GM10266 (cell line): ENCODE measurements at regions not wholly inside any gene's neighbourhood (a gene's known extent, or its start where the extent isn't known, plus 50 kb on each side); places are given as distances from the start of the nearest gene placed in this dataset.

Experiments
- DNase-seq: peaks from one replicate; pipeline ENCODE4 v3.0.0; 2012; ENCODE audit errors: extremely low spot score
- TF ChIP-seq, protein P1 (sequence below): IDR thresholded peaks from 2 replicates; pipeline ENCODE4 v1.5.1; 2012; ENCODE audit warnings: mild to moderate bottlenecking, low read depth; ENCODE audit not compliant: control insufficient read depth, insufficient read depth; ENCODE audit errors: missing control alignments

DNA sequence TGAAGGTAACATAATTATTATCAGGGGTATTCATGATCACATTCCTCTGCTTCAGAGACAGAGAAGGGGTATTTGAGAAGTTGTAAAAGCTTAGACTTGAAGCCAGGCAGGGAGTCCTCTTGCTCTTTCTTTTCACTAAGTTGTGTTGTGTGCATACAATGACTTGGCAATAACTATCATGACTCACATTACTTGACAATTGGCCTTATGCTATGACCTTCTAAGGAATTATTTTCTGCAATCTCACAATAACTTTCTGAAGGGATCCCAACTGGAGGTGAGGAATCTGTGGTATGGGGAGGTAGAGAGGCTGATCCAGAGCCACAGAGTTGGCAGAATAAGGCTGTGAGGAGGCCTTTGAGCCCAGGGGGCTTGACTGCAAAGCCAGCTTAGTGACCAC lies 622.3 kb downstream of the MTRR start:
- TF ChIP-seq, protein P1, sequence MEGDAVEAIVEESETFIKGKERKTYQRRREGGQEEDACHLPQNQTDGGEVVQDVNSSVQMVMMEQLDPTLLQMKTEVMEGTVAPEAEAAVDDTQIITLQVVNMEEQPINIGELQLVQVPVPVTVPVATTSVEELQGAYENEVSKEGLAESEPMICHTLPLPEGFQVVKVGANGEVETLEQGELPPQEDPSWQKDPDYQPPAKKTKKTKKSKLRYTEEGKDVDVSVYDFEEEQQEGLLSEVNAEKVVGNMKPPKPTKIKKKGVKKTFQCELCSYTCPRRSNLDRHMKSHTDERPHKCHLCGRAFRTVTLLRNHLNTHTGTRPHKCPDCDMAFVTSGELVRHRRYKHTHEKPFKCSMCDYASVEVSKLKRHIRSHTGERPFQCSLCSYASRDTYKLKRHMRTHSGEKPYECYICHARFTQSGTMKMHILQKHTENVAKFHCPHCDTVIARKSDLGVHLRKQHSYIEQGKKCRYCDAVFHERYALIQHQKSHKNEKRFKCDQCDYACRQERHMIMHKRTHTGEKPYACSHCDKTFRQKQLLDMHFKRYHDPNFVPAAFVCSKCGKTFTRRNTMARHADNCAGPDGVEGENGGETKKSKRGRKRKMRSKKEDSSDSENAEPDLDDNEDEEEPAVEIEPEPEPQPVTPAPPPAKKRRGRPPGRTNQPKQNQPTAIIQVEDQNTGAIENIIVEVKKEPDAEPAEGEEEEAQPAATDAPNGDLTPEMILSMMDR: no peak
- no peak for DNase-seq

DNA sequence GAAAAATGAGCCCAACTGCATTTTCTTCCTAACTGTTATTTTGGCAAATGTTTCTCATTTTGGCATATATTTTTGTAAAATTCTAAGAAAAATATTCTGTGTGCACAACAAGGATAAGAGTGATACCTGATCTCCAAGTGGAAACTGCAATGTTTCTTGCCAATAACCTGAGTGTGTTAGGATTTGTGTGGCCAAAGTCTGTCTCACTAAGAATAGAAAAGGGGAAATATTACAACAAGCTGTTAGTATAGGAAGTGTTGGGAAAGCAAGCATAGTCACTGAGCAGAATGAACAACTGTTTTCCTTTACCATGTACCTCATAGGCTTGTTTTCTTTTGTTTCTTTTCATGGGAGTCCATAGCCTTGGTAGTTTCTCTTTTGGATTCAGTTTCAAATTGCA lies 624.2 kb downstream of the MTRR start:
- no peak for DNase-seq
- TF ChIP-seq, protein P1: no peak

DNA sequence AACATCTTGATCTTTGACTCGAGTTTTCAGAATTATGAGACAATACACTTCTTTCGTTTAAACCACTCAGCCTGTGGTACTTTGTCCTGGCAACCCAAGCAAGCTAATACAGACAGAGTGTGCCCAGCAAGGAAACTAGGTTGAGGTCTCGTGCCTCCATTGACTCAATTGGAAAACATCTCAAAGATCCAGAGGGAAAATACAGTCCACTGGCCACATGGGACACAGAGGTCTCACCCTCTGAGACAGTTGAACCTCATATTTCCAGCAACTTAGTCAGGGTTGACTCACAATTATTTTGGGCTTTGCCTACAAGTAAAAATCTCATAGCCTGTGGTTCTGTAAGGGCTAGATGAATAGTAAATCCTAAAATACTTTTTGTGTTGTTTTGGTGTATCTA lies 631.5 kb downstream of the MTRR start:
- TF ChIP-seq, protein P1: no peak
- no peak for DNase-seq

DNA sequence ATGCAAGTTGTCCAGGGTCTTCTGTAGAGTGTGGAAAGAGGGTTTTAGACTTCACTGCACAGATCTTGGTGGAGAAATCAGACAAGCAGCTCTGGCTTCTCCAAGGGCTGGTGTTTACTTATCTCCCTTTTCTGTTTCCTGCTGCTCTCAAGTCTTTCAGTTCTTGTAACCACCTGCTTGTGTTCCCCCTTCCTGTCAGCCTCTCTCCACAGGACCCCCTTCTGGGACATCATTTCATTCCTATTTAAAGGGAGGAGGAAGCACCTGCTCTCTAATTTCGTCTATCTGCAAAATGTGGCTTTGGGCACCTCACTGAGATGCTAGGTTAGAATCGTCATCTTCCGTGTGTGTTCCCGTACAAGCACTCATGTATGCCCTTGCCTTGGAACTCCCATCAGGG lies 636.2 kb downstream of the MTRR start:
- no peak for DNase-seq

DNA sequence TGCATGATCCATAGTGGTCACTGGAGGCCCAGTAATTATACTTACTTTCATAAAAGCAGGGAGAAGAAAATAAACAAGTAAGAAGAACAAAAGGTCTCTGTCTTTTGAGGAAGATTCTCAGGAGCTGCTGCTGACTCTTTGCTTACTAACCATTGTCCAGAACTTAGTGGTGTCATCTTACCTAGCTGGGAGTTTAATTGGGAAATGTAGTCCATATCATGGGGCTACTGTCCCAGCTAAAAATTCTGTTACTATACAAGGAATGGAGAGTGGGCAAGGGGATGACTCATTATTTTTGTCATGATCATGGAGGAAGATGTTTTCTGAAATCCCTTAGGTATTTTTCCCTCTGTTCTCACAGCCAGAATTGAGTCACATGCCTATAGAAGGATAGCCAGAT lies 639.3 kb downstream of the MTRR start:
- TF ChIP-seq, protein P1: no peak
- no peak for DNase-seq

More for the DNA sequence above, 636.2 kb downstream of the MTRR start:
- TF ChIP-seq, protein P1: no peak

DNA sequence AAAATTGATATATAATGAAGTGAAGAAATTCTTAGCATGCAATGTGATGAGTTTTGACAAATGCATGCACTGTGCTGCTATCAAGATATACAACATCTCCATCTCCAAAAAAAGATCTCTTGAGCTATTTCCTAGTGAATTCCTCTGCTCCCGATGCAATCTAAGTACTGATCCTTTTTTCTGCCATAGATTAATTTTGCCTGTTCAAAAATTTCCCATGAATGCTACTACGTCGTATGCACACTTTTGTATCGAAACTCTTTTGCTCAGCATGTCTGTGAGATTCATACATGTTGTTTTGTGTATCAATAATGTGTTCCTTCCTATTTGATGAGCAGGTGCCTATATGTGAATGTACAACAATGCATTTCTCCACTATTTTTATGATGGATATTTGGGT lies 647.4 kb downstream of the MTRR start:
- TF ChIP-seq, protein P1: no peak
- DNase-seq: no peak

DNA sequence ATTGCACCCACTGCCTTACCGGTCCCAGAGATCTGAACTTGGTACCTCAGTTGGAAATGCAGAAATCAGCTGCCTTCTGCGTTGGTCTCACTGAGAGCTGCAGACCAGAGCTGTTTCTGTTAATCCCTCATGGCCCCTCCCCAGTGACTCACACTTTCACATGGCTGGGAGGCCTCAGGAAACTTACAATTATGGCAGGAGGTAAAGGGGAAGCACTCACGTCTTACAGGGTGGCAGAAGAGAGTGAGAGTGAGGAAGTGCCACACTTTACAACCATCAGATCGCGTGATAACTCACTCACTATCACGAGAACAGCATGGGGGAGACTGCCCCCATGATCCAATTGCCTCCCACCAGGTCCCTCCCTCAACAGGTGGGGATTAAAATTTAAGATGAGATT lies 648.5 kb downstream of the MTRR start:
- no peak for DNase-seq
- TF ChIP-seq, protein P1: no peak
